Duodenal mucosa (tissue), 2 donors: ENCODE measurements at regions not wholly inside any gene's neighbourhood (a gene's known extent, or its start where the extent isn't known, plus 50 kb on each side); places are given as distances from the start of the nearest gene placed in this dataset.
A peak's percentile ranks its signal among the peaks of the same experiment; 100 is the strongest.
"Not testable (repeated sequence)": the region's sequence is repeated elsewhere in the genome, so short reads cannot be mapped to it uniquely, and the experiment has no call there.

ENCODE experiments used
- H3K27ac ChIP-seq: one replicate; pipeline ENCODE4 v1.7.0; 2013; ENCODE audit warnings: low read depth, low read length
- H3K27me3 ChIP-seq, 2 donors: one replicate each; pipeline ENCODE4 v1.7.0; 2013; ENCODE audit warnings: low read length in 2 of 2, control low read depth in 1 of 2; ENCODE audit not compliant: insufficient read depth in 2 of 2, control insufficient read depth in 1 of 2
- H3K36me3 ChIP-seq, 2 donors: one replicate each; pipeline ENCODE4 v1.7.0; 2013; ENCODE audit warnings: low read length in 2 of 2, control low read depth in 1 of 2; ENCODE audit not compliant: insufficient read depth in 2 of 2, control insufficient read depth in 1 of 2
- H3K4me1 ChIP-seq, 2 donors: one replicate each; pipeline ENCODE4 v1.7.0; 2013; ENCODE audit warnings: low read length in 2 of 2, control low read depth in 1 of 2; ENCODE audit not compliant: insufficient read depth in 2 of 2, control insufficient read depth in 1 of 2
- H3K4me3 ChIP-seq, 2 donors: one replicate each; pipeline ENCODE4 v1.7.0; 2013; ENCODE audit warnings: low read length in 2 of 2, low read depth in 1 of 2
- H3K9ac ChIP-seq, 2 donors: one replicate each; pipeline ENCODE4 v1.7.0; 2013; ENCODE audit warnings: low read length in 2 of 2, low read depth in 1 of 2
- H3K9me3 ChIP-seq, 2 donors: one replicate each; pipeline ENCODE4 v1.7.0; 2013; ENCODE audit warnings: low read length in 2 of 2, control low read depth in 1 of 2; ENCODE audit not compliant: control insufficient read depth in 1 of 2

GRCh38 chr5:157963244-157963643 is 104.3 kb upstream of the CLINT1 start:
- H3K36me3 ChIP-seq = no peaks in the 10 kb centered on the region
- no peak overlapping the region for H3K9ac ChIP-seq
- no peaks in the 10 kb centered on the region for H3K9me3 ChIP-seq
- H3K27ac ChIP-seq = no peak overlapping the region
- H3K4me1 ChIP-seq = no peaks in the 10 kb centered on the region
- no peak overlapping the region for H3K4me3 ChIP-seq
- H3K27me3 ChIP-seq = no peaks in the 10 kb centered on the region

DNA sequence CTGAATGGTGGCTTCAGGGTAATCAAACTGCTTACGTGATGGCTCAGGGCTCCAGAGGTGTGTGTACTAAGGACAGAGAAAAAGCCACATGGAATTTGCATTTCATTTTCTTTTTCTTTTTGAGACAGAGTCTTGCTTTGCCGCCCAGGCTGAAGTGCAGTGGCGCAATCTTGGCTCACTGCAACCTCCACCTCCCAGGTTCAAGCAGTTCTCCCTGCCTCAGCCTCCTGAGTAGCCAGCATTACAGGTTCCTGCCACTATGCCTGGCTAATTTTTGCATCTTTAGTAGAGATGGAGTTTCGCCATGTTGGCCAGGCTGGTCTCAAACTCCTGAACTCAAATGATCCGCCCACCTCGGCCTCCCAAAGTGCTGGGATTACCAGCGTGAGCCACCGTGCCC is 103.7 kb upstream of the CLINT1 start:
- not testable (repeated sequence) for H3K27me3 ChIP-seq, H3K27ac ChIP-seq, H3K9ac ChIP-seq, H3K4me3 ChIP-seq, H3K4me1 ChIP-seq, H3K36me3 ChIP-seq, H3K9me3 ChIP-seq

DNA sequence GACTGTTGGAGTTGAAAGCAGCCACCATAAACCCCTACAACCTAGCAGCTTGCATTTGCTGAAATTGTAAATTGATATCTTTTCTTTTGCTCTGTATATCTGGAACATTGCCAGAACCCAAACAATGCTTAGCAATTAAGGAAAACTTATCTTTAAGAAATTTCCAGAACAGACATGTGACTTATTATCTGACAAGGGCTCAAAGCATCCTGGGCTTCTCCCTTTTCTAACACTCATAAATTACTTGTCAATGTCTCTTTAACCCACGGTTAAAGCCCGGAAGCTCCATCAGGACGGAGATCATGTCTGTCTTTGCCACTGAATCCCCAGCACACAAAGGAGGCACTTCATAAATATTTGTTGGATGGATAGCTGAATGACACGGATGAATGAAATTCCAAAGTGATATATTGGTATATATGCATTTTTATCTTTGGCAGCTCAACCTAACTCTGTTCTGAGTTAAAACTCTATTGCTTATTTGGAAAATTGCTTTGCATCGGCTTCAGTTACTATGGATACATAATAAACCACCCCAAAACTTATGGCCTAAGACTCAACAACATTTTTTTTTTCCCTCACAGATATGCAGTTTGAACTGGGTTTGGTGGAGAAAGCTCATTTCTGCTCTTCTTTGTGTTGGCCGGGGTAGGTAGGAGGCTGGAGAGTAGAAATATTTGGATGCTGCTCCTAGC is 103.1 kb upstream of the CLINT1 start:
- no peaks in the 10 kb centered on the region for H3K27me3 ChIP-seq
- H3K36me3 ChIP-seq = no peaks in the 10 kb centered on the region
- no peak overlapping the region for H3K4me3 ChIP-seq
- no peak overlapping the region for H3K9ac ChIP-seq
- H3K27ac ChIP-seq = no peak overlapping the region
- no peaks in the 10 kb centered on the region for H3K4me1 ChIP-seq
- no peaks in the 10 kb centered on the region for H3K9me3 ChIP-seq

GRCh38 chr5:157961176-157961575 is 102.2 kb upstream of the CLINT1 start:
- no peak overlapping the region for H3K4me3 ChIP-seq
- no peak overlapping the region for H3K9ac ChIP-seq
- no peaks in the 10 kb centered on the region for H3K4me1 ChIP-seq
- H3K27ac ChIP-seq = no peak overlapping the region
- no peaks in the 10 kb centered on the region for H3K9me3 ChIP-seq
- H3K36me3 ChIP-seq = no peaks in the 10 kb centered on the region
- no peaks in the 10 kb centered on the region for H3K27me3 ChIP-seq

DNA sequence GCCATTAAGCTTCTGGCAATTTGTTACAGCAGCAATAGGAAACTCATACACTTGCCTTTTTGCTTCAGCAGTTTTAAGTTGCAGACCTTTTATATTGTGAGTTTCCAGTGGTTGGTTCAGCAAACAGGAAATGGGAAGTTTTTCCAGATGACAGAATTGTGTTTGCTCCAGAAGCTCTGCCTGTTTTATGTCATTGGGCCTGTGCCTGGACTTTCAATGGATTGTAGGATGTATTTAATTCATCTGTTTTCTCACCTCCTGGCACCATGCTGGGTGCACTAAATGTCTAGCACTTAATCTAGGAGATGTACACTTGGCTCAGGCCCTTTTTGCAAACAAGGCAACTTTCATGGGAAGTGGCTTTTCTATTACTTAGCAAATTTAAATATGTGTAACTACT is 100.4 kb upstream of the CLINT1 start:
- Histone ChIP-seq H3K9me3 (no peaks in the 10 kb centered on the region), H3K4me1 (no peaks in the 10 kb centered on the region)

GRCh38 chr5:157956271-157956885 is 97.4 kb upstream of the CLINT1 start:
- Histone ChIP-seq H3K27ac (no peak overlapping the region), H3K27me3 (no peaks in the 10 kb centered on the region), H3K4me3 (no peak overlapping the region), H3K9ac (no peak overlapping the region), H3K4me1 (no peaks in the 10 kb centered on the region), H3K36me3 (no peaks in the 10 kb centered on the region), H3K9me3 (no peaks in the 10 kb centered on the region)

More for the DNA sequence above, 100.4 kb upstream of the CLINT1 start:
- Histone ChIP-seq H3K4me3 (no peak overlapping the region), H3K9ac (no peak overlapping the region), H3K27me3 (no peaks in the 10 kb centered on the region), H3K36me3 (no peaks in the 10 kb centered on the region), H3K27ac (no peak overlapping the region)

DNA sequence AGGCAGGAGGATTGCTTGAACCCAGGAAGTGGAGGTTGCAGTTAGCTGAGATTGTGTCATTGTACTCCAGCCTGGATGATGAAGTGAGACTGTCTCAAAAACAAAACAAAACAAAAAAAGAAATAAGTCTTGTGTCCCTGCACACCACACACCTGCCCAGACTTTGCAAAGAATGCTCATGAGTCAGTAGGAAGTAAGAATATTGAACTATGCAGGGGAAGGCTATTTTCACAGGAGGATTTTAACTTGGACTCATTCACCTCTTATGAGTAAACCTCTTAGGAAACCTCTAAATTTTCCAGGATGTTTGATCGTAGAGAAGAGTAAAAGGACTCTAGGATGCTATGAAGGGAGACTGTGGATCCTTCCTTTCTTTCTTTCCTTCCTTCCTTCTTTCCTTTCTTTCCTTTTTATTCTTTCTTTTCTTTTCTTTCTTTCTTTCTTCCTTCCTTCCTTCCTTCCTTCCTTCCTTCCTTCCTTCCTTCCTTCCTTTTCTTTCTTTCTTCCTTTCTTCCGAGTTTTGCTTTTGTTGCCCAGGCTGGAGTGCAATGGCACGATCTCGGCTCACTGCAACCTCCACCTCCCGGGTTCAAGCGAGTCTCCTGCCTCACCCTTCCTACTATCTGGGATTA is 96.7 kb upstream of the CLINT1 start:
- Histone ChIP-seq H3K27me3 (no peaks in the 10 kb centered on the region), H3K36me3 (no peaks in the 10 kb centered on the region), H3K4me1 (no peaks in the 10 kb centered on the region), H3K27ac (no peak overlapping the region), H3K4me3 (no peak overlapping the region), H3K9me3 (no peaks in the 10 kb centered on the region), H3K9ac (no peak overlapping the region)

DNA sequence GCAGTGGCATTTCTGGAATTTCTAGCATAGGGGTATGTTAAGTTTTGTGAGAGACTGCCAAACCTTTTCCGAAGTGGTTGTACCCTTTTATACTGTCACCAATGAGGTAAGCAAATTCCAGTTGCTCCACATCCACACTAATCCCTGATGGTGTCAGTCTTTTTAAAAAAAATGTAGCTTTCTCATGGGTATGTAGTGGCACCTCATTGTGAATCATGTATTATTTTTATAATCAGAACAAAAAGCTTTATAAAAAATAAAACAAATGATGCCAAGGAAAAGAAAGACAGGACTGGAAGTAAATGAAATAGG is 93.4 kb upstream of the CLINT1 start:
- no peaks in the 10 kb centered on the region for H3K9me3 ChIP-seq
- H3K4me1 ChIP-seq = peaks cover 16 to 19% of the 10 kb centered on the region in 2 donors
- no peak overlapping the region for H3K9ac ChIP-seq
- H3K4me3 ChIP-seq = no peak overlapping the region
- no peaks in the 10 kb centered on the region for H3K27me3 ChIP-seq
- no peaks in the 10 kb centered on the region for H3K36me3 ChIP-seq
- no peak overlapping the region for H3K27ac ChIP-seq

DNA sequence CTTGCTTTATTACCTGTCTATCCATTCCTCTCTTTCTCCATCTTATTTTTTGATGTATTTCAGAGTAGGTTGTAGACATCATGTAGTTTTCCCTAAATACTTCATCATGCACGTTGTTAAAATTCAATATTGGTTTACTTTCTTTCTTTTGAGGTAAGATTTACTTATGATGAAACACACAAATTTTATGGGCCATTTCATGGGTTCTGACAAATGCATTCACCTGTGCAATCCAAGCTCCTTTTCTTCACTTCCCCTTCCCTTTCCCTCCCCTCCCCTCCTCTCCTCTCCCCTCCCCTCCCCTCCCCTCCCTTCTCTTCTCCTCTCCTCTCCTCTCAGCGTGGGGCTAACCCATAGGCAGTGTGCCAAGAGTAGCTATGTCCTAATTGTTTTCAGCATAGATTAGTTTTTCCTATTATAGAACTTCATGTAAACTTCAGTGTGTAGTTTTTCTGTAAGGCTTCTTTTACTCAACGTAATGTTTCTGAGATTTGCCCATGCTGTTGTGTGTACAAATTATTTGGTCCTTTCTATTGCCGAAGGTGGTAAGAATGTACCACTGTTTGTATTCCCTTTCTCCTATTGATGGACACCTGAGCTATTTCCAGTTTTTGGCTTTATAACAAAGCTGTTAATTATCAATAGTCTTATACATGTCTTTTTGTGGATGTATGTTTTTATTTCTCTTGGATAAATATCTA is 92.9 kb upstream of the CLINT1 start:
- no peak overlapping the region for H3K27ac ChIP-seq
- H3K9ac ChIP-seq = no peak overlapping the region
- no peaks in the 10 kb centered on the region for H3K9me3 ChIP-seq
- no peaks in the 10 kb centered on the region for H3K36me3 ChIP-seq
- no peak overlapping the region for H3K4me3 ChIP-seq
- no peaks in the 10 kb centered on the region for H3K27me3 ChIP-seq
- H3K4me1 ChIP-seq = peaks cover 16 to 20% of the 10 kb centered on the region in 2 donors

- no peaks in the 10 kb centered on the region for H3K9me3 ChIP-seq
- H3K27me3 ChIP-seq = no peaks in the 10 kb centered on the region
- no peak overlapping the region for H3K9ac ChIP-seq
- peak overlapping the region in 1 of 2 donors; percentile 50 for H3K4me3 ChIP-seq
- H3K4me1 ChIP-seq = peaks cover 16 to 20% of the 10 kb centered on the region in 2 donors
- H3K36me3 ChIP-seq = no peaks in the 10 kb centered on the region
- no peak overlapping the region for H3K27ac ChIP-seq
Measured at GRCh38 chr5:157949520-157949919, 90.6 kb upstream of the CLINT1 start.
